Activated CD4-positive, alpha-beta memory T cell treated with anti-CD3 and anti-CD28 coated beads for 36 hours (primary cell): ENCODE measurements at regions not wholly inside any gene's neighbourhood (a gene's known extent, or its start where the extent isn't known, plus 50 kb on each side); places are given as distances from the start of the nearest gene placed in this dataset.
"Not testable (repeated sequence)": the region's sequence is repeated elsewhere in the genome, so short reads cannot be mapped to it uniquely, and the experiment has no call there.

ENCODE experiments used
- CTCF ChIA-PET: fragments of 350-600 bp; sonication (Branson Sonifier 250); formaldehyde crosslinking; loops from one replicate; lab custom pipeline; 2021; ENCODE audit warnings: antibody characterized with exemption, inconsistent platforms; lab: Charles Lee
- POLR2A ChIA-PET: fragments of 350-600 bp; sonication (Branson Sonifier 250); formaldehyde crosslinking; loops from one replicate; lab custom pipeline; 2021; ENCODE audit warnings: antibody characterized with exemption; lab: Charles Lee
- DNase-seq: peaks from one replicate; pipeline ENCODE4 v3.0.0-alpha.2; 2020
- H3K27ac Mint-ChIP-seq: one replicate; pipeline ENCODE4 v1.8.0; 2021; ENCODE audit warnings: mixed read lengths
- H3K27me3 Mint-ChIP-seq: one replicate; pipeline ENCODE4 v1.8.0; 2021; ENCODE audit warnings: mixed read lengths
- H3K36me3 Mint-ChIP-seq: one replicate; pipeline ENCODE4 v1.8.0; 2021; ENCODE audit warnings: mixed read lengths
- H3K4me1 Mint-ChIP-seq: one replicate; pipeline ENCODE4 v1.8.0; 2021; ENCODE audit warnings: low read depth, mixed read lengths
- H3K4me3 Mint-ChIP-seq: one replicate; pipeline ENCODE4 v1.8.0; 2021; ENCODE audit warnings: mild to moderate bottlenecking, mixed read lengths
- H3K9me3 Mint-ChIP-seq: one replicate; pipeline ENCODE4 v1.8.0; 2021; ENCODE audit warnings: mixed read lengths
- intact Hi-C: fragments of 100-400 bp; cut with micrococcal nuclease; formaldehyde crosslinking; loops from one replicate; pipeline ENCODE4 v1.15.1; 2023

- peaks cover 45% of the 10 kb centered on the region for H3K36me3 Mint-ChIP-seq
- no peak overlapping the region for H3K4me3 Mint-ChIP-seq
- ChIA-PET POLR2A (interaction anchor here (0.7 to 1.6 kb wide), 2 partner anchors 13 to 74 kb away, joined by 3 read pairs; no protein-coding TSS in a partner anchor), CTCF (interaction anchor here (1.2 to 1.3 kb wide), 3 partner anchors 24 to 173 kb away, joined by 3 to 4 read pairs (median 3); no protein-coding TSS in a partner anchor)
- DNase-seq: peak; percentile 81
- no peak overlapping the region for H3K27ac Mint-ChIP-seq
- H3K9me3 Mint-ChIP-seq: peaks cover 6% of the 10 kb centered on the region
- H3K27me3 Mint-ChIP-seq: no peaks in the 10 kb centered on the region
- intact Hi-C loops: no loop called here
- H3K4me1 Mint-ChIP-seq: peaks cover 39% of the 10 kb centered on the region
Measured at GRCh38 chr13:42420304-42420703, 148.4 kb downstream of the AKAP11 start.

GRCh38 chr13:42422681-42423080 lies 150.7 kb downstream of the AKAP11 start:
- Mint-ChIP-seq H3K4me3 (no peak overlapping the region), H3K27ac (no peak overlapping the region), H3K4me1 (peaks cover 34% of the 10 kb centered on the region), H3K9me3 (peaks cover 7% of the 10 kb centered on the region), H3K27me3 (no peaks in the 10 kb centered on the region), H3K36me3 (peaks cover 40% of the 10 kb centered on the region)
- CTCF ChIA-PET: no interaction called here
- DNase-seq: no peak
- intact Hi-C loops: no loop called here
- POLR2A ChIA-PET: no interaction called here

- H3K36me3 Mint-ChIP-seq: peaks cover 36% of the 10 kb centered on the region
- ChIA-PET CTCF (no interaction called here), POLR2A (no interaction called here)
- no peak for DNase-seq
- H3K4me1 Mint-ChIP-seq: peaks cover 20% of the 10 kb centered on the region
- H3K27me3 Mint-ChIP-seq: no peaks in the 10 kb centered on the region
- H3K4me3 Mint-ChIP-seq: no peak overlapping the region
- H3K27ac Mint-ChIP-seq: no peak overlapping the region
- peaks cover 7% of the 10 kb centered on the region for H3K9me3 Mint-ChIP-seq
- intact Hi-C loops: no loop called here
Measured at GRCh38 chr13:42424182-42424581, 149.8 kb upstream of the TNFSF11 start.

- H3K9me3 Mint-ChIP-seq: peaks cover 43% of the 10 kb centered on the region
- H3K27ac Mint-ChIP-seq: no peak overlapping the region
- H3K36me3 Mint-ChIP-seq: peaks cover 71% of the 10 kb centered on the region
- no peak for DNase-seq
- no peak overlapping the region for H3K4me3 Mint-ChIP-seq
- H3K4me1 Mint-ChIP-seq: peaks cover 8% of the 10 kb centered on the region
- ChIA-PET CTCF (interaction anchor here (1.2 kb wide), 1 partner anchor 8 kb away, joined by 3 read pairs; no protein-coding TSS in a partner anchor), POLR2A (no interaction called here)
- intact Hi-C loops: no loop called here
- no peaks in the 10 kb centered on the region for H3K27me3 Mint-ChIP-seq
Measured at GRCh38 chr13:42445354-42445753, 128.6 kb upstream of the TNFSF11 start.

- H3K4me1 Mint-ChIP-seq, H3K27me3 Mint-ChIP-seq, DNase-seq, POLR2A ChIA-PET, intact Hi-C loops, H3K4me3 Mint-ChIP-seq, CTCF ChIA-PET, H3K27ac Mint-ChIP-seq: not testable (repeated sequence)
- Mint-ChIP-seq H3K36me3 (peaks cover 66% of the 10 kb centered on the region), H3K9me3 (peaks cover 43% of the 10 kb centered on the region)
Measured at GRCh38 chr13:42446597-42446996, 127.4 kb upstream of the TNFSF11 start.

GRCh38 chr13:42453091-42453645 lies 120.8 kb upstream of the TNFSF11 start:
- CTCF ChIA-PET: interaction anchor here (1.0 kb wide), 1 partner anchor 8 kb away, joined by 3 read pairs; no protein-coding TSS in a partner anchor
- intact Hi-C loops: no loop called here
- POLR2A ChIA-PET: no interaction called here

GRCh38 chr13:42454749-42455148 lies 119.2 kb upstream of the TNFSF11 start:
- H3K9me3 Mint-ChIP-seq: no peaks in the 10 kb centered on the region
- intact Hi-C loops: no loop called here
- H3K4me1 Mint-ChIP-seq: peaks cover 12% of the 10 kb centered on the region
- H3K36me3 Mint-ChIP-seq: peaks cover 26% of the 10 kb centered on the region
- CTCF ChIA-PET: no interaction called here
- no peak overlapping the region for H3K27ac Mint-ChIP-seq
- POLR2A ChIA-PET: no interaction called here
- H3K27me3 Mint-ChIP-seq: no peaks in the 10 kb centered on the region
- DNase-seq: no peak
- H3K4me3 Mint-ChIP-seq: no peak overlapping the region

More at GRCh38 chr13:42453091-42453645, 120.8 kb upstream of the TNFSF11 start:
- no peak overlapping the region for H3K4me3 Mint-ChIP-seq
- H3K27ac Mint-ChIP-seq: no peak overlapping the region
- no peaks in the 10 kb centered on the region for H3K27me3 Mint-ChIP-seq
- peaks cover 14% of the 10 kb centered on the region for H3K4me1 Mint-ChIP-seq
- peaks cover 32% of the 10 kb centered on the region for H3K36me3 Mint-ChIP-seq
- no peak for DNase-seq
- H3K9me3 Mint-ChIP-seq: peaks cover under 1% of the 10 kb centered on the region

GRCh38 chr13:42458193-42458592 lies 115.8 kb upstream of the TNFSF11 start:
- DNase-seq: no peak
- peaks cover 11% of the 10 kb centered on the region for H3K4me1 Mint-ChIP-seq
- H3K27ac Mint-ChIP-seq: no peak overlapping the region
- no peaks in the 10 kb centered on the region for H3K27me3 Mint-ChIP-seq
- CTCF ChIA-PET: no interaction called here
- POLR2A ChIA-PET: no interaction called here
- H3K36me3 Mint-ChIP-seq: peaks cover 48% of the 10 kb centered on the region
- intact Hi-C loops: no loop called here
- no peak overlapping the region for H3K4me3 Mint-ChIP-seq
- H3K9me3 Mint-ChIP-seq: peaks cover 25% of the 10 kb centered on the region

- intact Hi-C loops: no loop called here
- POLR2A ChIA-PET: no interaction called here
Measured at GRCh38 chr13:42466123-42466522, 107.8 kb upstream of the TNFSF11 start.

GRCh38 chr13:42466609-42467008 lies 107.3 kb upstream of the TNFSF11 start:
- ChIA-PET CTCF (interaction anchor here (0.7 kb wide), 1 partner anchor 131 kb away, joined by 3 read pairs; no protein-coding TSS in a partner anchor), POLR2A (no interaction called here)
- Mint-ChIP-seq H3K27ac (no peak overlapping the region), H3K9me3 (peaks cover 28% of the 10 kb centered on the region), H3K36me3 (peaks cover 38% of the 10 kb centered on the region), H3K4me1 (peaks cover 20% of the 10 kb centered on the region), H3K27me3 (no peaks in the 10 kb centered on the region), H3K4me3 (no peak overlapping the region)
- no peak for DNase-seq
- intact Hi-C loops: no loop called here

More at GRCh38 chr13:42466123-42466522, 107.8 kb upstream of the TNFSF11 start:
- Mint-ChIP-seq H3K27me3 (no peaks in the 10 kb centered on the region), H3K36me3 (peaks cover 43% of the 10 kb centered on the region), H3K4me1 (peaks cover 20% of the 10 kb centered on the region), H3K27ac (no peak overlapping the region), H3K4me3 (no peak overlapping the region), H3K9me3 (peaks cover 33% of the 10 kb centered on the region)
- DNase-seq: no peak
- CTCF ChIA-PET: interaction anchor here (0.7 kb wide), 1 partner anchor 200 kb away, joined by 3 read pairs; no protein-coding TSS in a partner anchor

GRCh38 chr13:42474954-42475353 lies 99.0 kb upstream of the TNFSF11 start:
- peak; percentile 57 for DNase-seq
- intact Hi-C loops: no loop called here
- H3K9me3 Mint-ChIP-seq: peaks cover 9% of the 10 kb centered on the region
- H3K36me3 Mint-ChIP-seq: peaks cover 21% of the 10 kb centered on the region
- H3K27me3 Mint-ChIP-seq: no peaks in the 10 kb centered on the region
- no peak overlapping the region for H3K4me3 Mint-ChIP-seq
- ChIA-PET POLR2A (interaction anchor here (0.8 kb wide), 1 partner anchor 23 kb away, joined by 3 read pairs; no protein-coding TSS in a partner anchor), CTCF (no interaction called here)
- H3K4me1 Mint-ChIP-seq: peaks cover 23% of the 10 kb centered on the region
- H3K27ac Mint-ChIP-seq: peak overlapping the region; percentile 32

- DNase-seq: no peak
- H3K4me3 Mint-ChIP-seq: no peak overlapping the region
- H3K9me3 Mint-ChIP-seq: peaks cover 9% of the 10 kb centered on the region
- ChIA-PET CTCF (interaction anchor here (0.6 to 2.7 kb wide), 4 partner anchors 15 to 173 kb away, joined by 3 to 20 read pairs (median 4); no protein-coding TSS in a partner anchor), POLR2A (no interaction called here)
- peaks cover 22% of the 10 kb centered on the region for H3K36me3 Mint-ChIP-seq
- intact Hi-C loops: loop anchor here (1.0 kb wide), 2 partner anchors 123 to 143 kb away; no protein-coding TSS in a partner anchor
- H3K27me3 Mint-ChIP-seq: no peaks in the 10 kb centered on the region
- H3K27ac Mint-ChIP-seq: no peak overlapping the region
- peaks cover 23% of the 10 kb centered on the region for H3K4me1 Mint-ChIP-seq
Measured at GRCh38 chr13:42477596-42478190, 96.3 kb upstream of the TNFSF11 start.
